DND-41 (cell line): ENCODE measurements at regions not wholly inside any gene's neighbourhood (a gene's known extent, or its start where the extent isn't known, plus 50 kb on each side); places are given as distances from the start of the nearest gene placed in this dataset.

Experiments used
- ATAC-seq: fragments of 200-7000 bp; cut with Tn5 transposase; 3 replicates; pipeline ENCODE4 v1.9.1; 2021; ENCODE audit warnings: low read depth; ENCODE audit not compliant: insufficient read depth
- DNase-seq: peaks from one replicate; pipeline ENCODE4 v3.0.0-alpha.2; 2020
- H2AFZ ChIP-seq: 2 replicates; pipeline ENCODE4 v1.6.0; 2012; ENCODE audit warnings: low read depth, low read length
- H3K27ac ChIP-seq: 2 replicates; pipeline ENCODE4 v1.5.1; 2012; ENCODE audit warnings: low read length, inconsistent platforms
- H3K27me3 ChIP-seq: fragments of 200-600 bp; sonication (generic); 2 replicates; pipeline ENCODE4 v1.6.0; 2012; ENCODE audit warnings: low read length, mild to moderate bottlenecking, inconsistent platforms; ENCODE audit not compliant: insufficient read depth, poor library complexity
- H3K36me3 ChIP-seq: 2 replicates; pipeline ENCODE4 v1.5.1; 2012; ENCODE audit warnings: low read length, inconsistent platforms; ENCODE audit not compliant: insufficient read depth
- H3K4me1 ChIP-seq: 2 replicates; pipeline ENCODE4 v1.5.1; 2012; ENCODE audit warnings: mild to moderate bottlenecking, low read length; ENCODE audit not compliant: insufficient read depth
- H3K4me2 ChIP-seq: 2 replicates; pipeline ENCODE4 v1.6.0; 2012; ENCODE audit warnings: mild to moderate bottlenecking, moderate library complexity, low read length, inconsistent platforms; ENCODE audit not compliant: insufficient read depth
- H3K4me3 ChIP-seq, 2 experiments: fragments of 200-600 bp in 1 of 2; shearing (Covaris generic) in 1 of 2; 2 replicates each; pipeline ENCODE4 v1.5.1; 2012 to 2016; ENCODE audit warnings: inconsistent platforms in 2 of 2, low read length in 2 of 2, mild to moderate bottlenecking in 2 of 2, low read depth in 1 of 2, moderate library complexity in 1 of 2
- H3K79me2 ChIP-seq: 2 replicates; pipeline ENCODE4 v1.6.0; 2012; ENCODE audit warnings: low read length, inconsistent platforms; ENCODE audit not compliant: insufficient read depth
- H3K9ac ChIP-seq: 2 replicates; pipeline ENCODE4 v1.6.0; 2012; ENCODE audit warnings: low read depth, mild to moderate bottlenecking, inconsistent platforms, low read length, moderate library complexity
- H3K9me3 ChIP-seq: 2 replicates; pipeline ENCODE4 v1.5.1; 2012; ENCODE audit warnings: low read length, moderate library complexity, mild to moderate bottlenecking, inconsistent platforms; ENCODE audit not compliant: insufficient read depth, severe bottlenecking
- H4K20me1 ChIP-seq: 2 replicates; pipeline ENCODE4 v1.6.0; 2012; ENCODE audit warnings: low read length; ENCODE audit not compliant: insufficient read depth
- EZH2 ChIP-seq: IDR thresholded peaks from 3 replicates; pipeline ENCODE4 v1.6.1; 2012; ENCODE audit warnings: borderline replicate concordance, low read depth, mild to moderate bottlenecking, moderate library complexity, low read length, inconsistent platforms; ENCODE audit not compliant: severe bottlenecking
- TF ChIP-seq, protein P1 (sequence below): IDR thresholded peaks from 2 replicates; pipeline ENCODE4 v1.5.1; 2012; ENCODE audit warnings: borderline replicate concordance, low read length, moderate library complexity, mild to moderate bottlenecking; ENCODE audit not compliant: poor library complexity, severe bottlenecking; ENCODE audit errors: extremely low read depth

DNA sequence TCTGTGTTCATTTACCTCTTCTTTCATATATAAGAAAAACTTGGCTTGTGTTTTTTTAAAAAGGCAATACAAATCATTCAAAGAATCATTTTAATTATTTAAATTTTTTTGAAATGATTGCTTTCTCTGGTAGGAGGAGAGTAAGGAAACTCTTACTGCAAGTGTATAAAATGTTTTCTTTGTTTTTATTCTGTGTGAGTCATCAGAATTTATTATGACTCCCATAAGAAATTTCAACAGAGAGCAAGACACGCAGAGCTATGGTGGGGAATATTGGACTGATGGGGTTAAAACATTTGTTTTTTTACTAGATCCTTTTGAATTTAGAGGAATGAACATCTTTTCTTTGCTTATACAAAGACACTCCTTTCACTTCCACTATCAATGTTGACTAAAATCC, 119.1 kb upstream of the ATXN7L3B start:
- H3K36me3 ChIP-seq: no peaks in the 10 kb centered on the region
- ATAC-seq (no peak), DNase-seq (no peak)
- no peaks in the 10 kb centered on the region for H3K27me3 ChIP-seq
- no peaks in the 10 kb centered on the region for H4K20me1 ChIP-seq
- H3K79me2 ChIP-seq: no peaks in the 10 kb centered on the region
- no peak overlapping the region for H3K27ac ChIP-seq
- H3K9ac ChIP-seq: no peak overlapping the region
- TF ChIP-seq, protein P1, sequence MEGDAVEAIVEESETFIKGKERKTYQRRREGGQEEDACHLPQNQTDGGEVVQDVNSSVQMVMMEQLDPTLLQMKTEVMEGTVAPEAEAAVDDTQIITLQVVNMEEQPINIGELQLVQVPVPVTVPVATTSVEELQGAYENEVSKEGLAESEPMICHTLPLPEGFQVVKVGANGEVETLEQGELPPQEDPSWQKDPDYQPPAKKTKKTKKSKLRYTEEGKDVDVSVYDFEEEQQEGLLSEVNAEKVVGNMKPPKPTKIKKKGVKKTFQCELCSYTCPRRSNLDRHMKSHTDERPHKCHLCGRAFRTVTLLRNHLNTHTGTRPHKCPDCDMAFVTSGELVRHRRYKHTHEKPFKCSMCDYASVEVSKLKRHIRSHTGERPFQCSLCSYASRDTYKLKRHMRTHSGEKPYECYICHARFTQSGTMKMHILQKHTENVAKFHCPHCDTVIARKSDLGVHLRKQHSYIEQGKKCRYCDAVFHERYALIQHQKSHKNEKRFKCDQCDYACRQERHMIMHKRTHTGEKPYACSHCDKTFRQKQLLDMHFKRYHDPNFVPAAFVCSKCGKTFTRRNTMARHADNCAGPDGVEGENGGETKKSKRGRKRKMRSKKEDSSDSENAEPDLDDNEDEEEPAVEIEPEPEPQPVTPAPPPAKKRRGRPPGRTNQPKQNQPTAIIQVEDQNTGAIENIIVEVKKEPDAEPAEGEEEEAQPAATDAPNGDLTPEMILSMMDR: no peak
- TF ChIP-seq EZH2: no peak
- no peak overlapping the region for H3K4me3 ChIP-seq
- H3K4me2 ChIP-seq: no peak overlapping the region
- no peaks in the 10 kb centered on the region for H3K4me1 ChIP-seq
- H3K9me3 ChIP-seq: no peaks in the 10 kb centered on the region
- no peak overlapping the region for H2AFZ ChIP-seq

DNA sequence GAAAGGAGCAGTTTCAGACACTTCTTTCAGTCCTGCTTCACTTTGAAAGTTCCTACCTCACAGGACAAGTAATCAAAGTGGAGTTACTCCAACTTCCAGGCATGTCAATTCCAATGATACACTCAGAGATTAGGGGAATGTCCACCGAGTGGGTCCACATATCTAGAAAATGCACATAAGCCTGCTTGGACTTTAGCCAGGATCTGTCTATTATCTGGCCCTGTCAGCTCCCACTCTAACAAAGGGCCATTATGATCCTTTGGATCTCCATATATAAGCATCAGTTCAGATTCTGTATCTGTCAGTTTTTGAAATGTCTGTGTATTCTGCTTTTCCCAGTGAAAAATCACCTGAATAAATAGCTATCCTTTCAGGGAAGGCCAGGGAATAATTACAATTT, 112.9 kb upstream of the ATXN7L3B start:
- H3K9me3 ChIP-seq: no peaks in the 10 kb centered on the region
- H3K9ac ChIP-seq: no peak overlapping the region
- H2AFZ ChIP-seq: no peak overlapping the region
- H3K79me2 ChIP-seq: no peaks in the 10 kb centered on the region
- H3K36me3 ChIP-seq: no peaks in the 10 kb centered on the region
- no peak overlapping the region for H3K4me2 ChIP-seq
- no peaks in the 10 kb centered on the region for H3K4me1 ChIP-seq
- no peak overlapping the region for H3K4me3 ChIP-seq
- ATAC-seq (no peak), DNase-seq (no peak)
- TF ChIP-seq, protein P1: no peak
- TF ChIP-seq EZH2: no peak
- H4K20me1 ChIP-seq: no peaks in the 10 kb centered on the region
- H3K27me3 ChIP-seq: no peaks in the 10 kb centered on the region
- H3K27ac ChIP-seq: no peak overlapping the region

DNA sequence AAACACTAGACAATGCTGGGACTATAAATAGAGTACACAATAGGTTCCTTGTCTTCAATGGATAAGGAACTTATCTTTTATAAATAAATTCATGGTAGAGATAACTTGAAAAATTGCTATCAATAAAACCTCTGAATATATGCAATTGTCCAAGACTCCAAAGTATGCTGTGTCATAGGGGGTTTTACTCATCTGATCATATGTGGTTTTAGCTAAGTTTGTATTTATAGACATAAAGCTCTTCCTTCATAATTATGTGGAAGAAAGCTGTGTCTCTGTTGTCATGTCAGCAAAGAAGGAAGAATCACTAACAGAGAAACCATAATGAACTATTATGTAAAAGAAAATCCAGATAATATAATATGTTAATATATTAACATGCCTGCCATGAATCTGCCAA, 111.5 kb upstream of the ATXN7L3B start:
- Histone ChIP-seq H3K27me3 (no peaks in the 10 kb centered on the region), H3K79me2 (no peaks in the 10 kb centered on the region), H2AFZ (no peak overlapping the region), H3K9ac (no peak overlapping the region), H3K27ac (no peak overlapping the region), H3K9me3 (no peaks in the 10 kb centered on the region), H3K36me3 (no peaks in the 10 kb centered on the region), H3K4me3 (no peak overlapping the region), H3K4me2 (no peak overlapping the region), H3K4me1 (no peaks in the 10 kb centered on the region), H4K20me1 (no peaks in the 10 kb centered on the region)
- no peak for TF ChIP-seq EZH2
- TF ChIP-seq, protein P1: no peak
- DNase-seq (no peak), ATAC-seq (no peak)

DNA sequence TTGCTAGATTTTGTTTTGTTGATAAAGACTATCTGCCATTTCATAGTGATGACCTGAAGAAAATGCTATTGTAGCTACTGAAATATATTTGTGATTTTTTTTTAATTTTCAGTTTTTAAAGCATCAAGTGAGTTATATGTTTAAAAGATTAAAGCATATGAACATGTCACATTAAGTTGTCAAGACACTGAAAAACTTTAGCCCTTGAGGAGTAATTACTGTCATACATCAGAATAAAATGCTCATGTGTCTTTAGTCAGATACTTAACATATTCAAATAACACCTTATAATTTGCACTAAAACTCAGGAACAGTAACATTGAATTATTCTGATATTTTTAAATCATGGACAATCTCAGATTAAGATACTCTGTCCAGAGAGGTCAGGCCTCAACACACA, 108.1 kb upstream of the ATXN7L3B start:
- H2AFZ ChIP-seq: no peak overlapping the region
- no peak overlapping the region for H3K27ac ChIP-seq
- no peaks in the 10 kb centered on the region for H3K4me1 ChIP-seq

More for the DNA sequence above, 108.1 kb upstream of the ATXN7L3B start:
- no peak overlapping the region for H3K4me3 ChIP-seq
- TF ChIP-seq EZH2: no peak
- TF ChIP-seq, protein P1: no peak
- H3K27me3 ChIP-seq: no peaks in the 10 kb centered on the region
- DNase-seq (no peak), ATAC-seq (no peak)
- no peak overlapping the region for H3K9ac ChIP-seq
- no peaks in the 10 kb centered on the region for H3K79me2 ChIP-seq
- H3K36me3 ChIP-seq: no peaks in the 10 kb centered on the region
- H4K20me1 ChIP-seq: no peaks in the 10 kb centered on the region
- no peaks in the 10 kb centered on the region for H3K9me3 ChIP-seq
- H3K4me2 ChIP-seq: no peak overlapping the region
